Fibroblast of villous mesenchyme (primary cell): ENCODE measurements at regions not wholly inside any gene's neighbourhood (a gene's known extent, or its start where the extent isn't known, plus 50 kb on each side); places are given as distances from the start of the nearest gene placed in this dataset.

Experiments
- DNase-seq: peaks from one replicate; pipeline ENCODE4 v3.0.0-alpha.2; 2010; ENCODE audit warnings: low read depth
- H3K4me3 ChIP-seq: 2 replicates; pipeline ENCODE4 v1.5.1; 2011; ENCODE audit warnings: low read depth, mild to moderate bottlenecking, low read length
- CTCF ChIP-seq: IDR thresholded peaks from 2 replicates; pipeline ENCODE4 v1.5.1; 2012; ENCODE audit warnings: low read depth, mild to moderate bottlenecking, low read length; ENCODE audit not compliant: insufficient read depth

GRCh38 chrX:104359124-104359523 lies 104.4 kb upstream of the ESX1 start:
- no peak overlapping the region for H3K4me3 ChIP-seq
- no peak for TF ChIP-seq CTCF
- DNase-seq, result peak; percentile 48

GRCh38 chrX:104351173-104351769 lies 96.5 kb upstream of the ESX1 start:
- H3K4me3 ChIP-seq, result no peak overlapping the region
- no peak for TF ChIP-seq CTCF
- DNase-seq, result peak; percentile 81

GRCh38 chrX:104347860-104348259 lies 93.1 kb upstream of the ESX1 start:
- peak; percentile 90 for DNase-seq
- TF ChIP-seq CTCF, result no peak
- H3K4me3 ChIP-seq, result no peak overlapping the region

GRCh38 chrX:104343428-104344129 lies 88.8 kb upstream of the ESX1 start:
- peak; percentile 87 for DNase-seq
- TF ChIP-seq CTCF, result peak; percentile 54
- H3K4me3 ChIP-seq, result no peak overlapping the region

- TF ChIP-seq CTCF, result no peak
- no peak overlapping the region for H3K4me3 ChIP-seq
- no peak for DNase-seq
These were observed 87.3 kb upstream of the ESX1 start for GRCh38 chrX:104342065-104342464.

- no peak for TF ChIP-seq CTCF
- DNase-seq, result peak; percentile 85
- no peak overlapping the region for H3K4me3 ChIP-seq
These were observed 81.0 kb upstream of the ESX1 start for GRCh38 chrX:104335756-104336155.
